ENCODE measurements at regions not wholly inside any gene's neighbourhood (a gene's known extent, or its start where the extent isn't known, plus 50 kb on each side); places are given as distances from the start of the nearest gene placed in this dataset.
"Not testable (repeated sequence)": the region's sequence is repeated elsewhere in the genome, so short reads cannot be mapped to it uniquely, and the experiment has no call there.

- no TSS peak for BruUV-seq (replicated peaks)
- TF ChIP-seq CTCF (IDR thresholded peaks at IDR 0.05; ENCODE audit: insufficient read depth in 1 of 2, low read depth in 1 of 2, low read length in 1 of 2, severe bottlenecking in 1 of 2, unreplicated experiment in 1 of 2) = no peak
- Mint-ChIP-seq H3K27me3 (ENCODE audit: insufficient read depth, unreplicated experiment) (no peaks in the 10 kb centered on the region), H3K27ac (ENCODE audit: unreplicated experiment) (no peak overlapping the region), H3K4me1 (ENCODE audit: low read depth, unreplicated experiment) (no peaks in the 10 kb centered on the region), H3K36me3 (ENCODE audit: insufficient read depth, unreplicated experiment) (no peaks in the 10 kb centered on the region), H3K4me3 (ENCODE audit: unreplicated experiment) (no peak overlapping the region), H3K9me3 (ENCODE audit: unreplicated experiment) (no peaks in the 10 kb centered on the region)
- Histone ChIP-seq H3K27me3 (replicated peaks; ENCODE audit: control insufficient read depth, insufficient read depth, low read length) (no peaks in the 10 kb centered on the region), H3K4me1 (no peaks in the 10 kb centered on the region), H3K36me3 (ENCODE audit: control insufficient read depth, insufficient read depth, low read length) (no peaks in the 10 kb centered on the region), H3K9me3 (no peaks in the 10 kb centered on the region), H3K4me3 (ENCODE audit: low read depth, low read length) (no peak overlapping the region)
- DNase-seq = no peak
- POLR2A ChIA-PET = no interaction called here
- intact Hi-C loops (cut with micrococcal nuclease; ENCODE audit: unreplicated experiment) = no loop called here
- CTCF ChIA-PET = no interaction called here
Measured at GRCh38 chr12:23245186-23245585, 620.2 kb downstream of the ETNK1 start.

- H3K4me3 Mint-ChIP-seq (ENCODE audit: unreplicated experiment) = no peak overlapping the region
- H3K36me3 Mint-ChIP-seq (ENCODE audit: insufficient read depth, unreplicated experiment) = no peaks in the 10 kb centered on the region
- Histone ChIP-seq H3K36me3 (ENCODE audit: control insufficient read depth, insufficient read depth, low read length) (no peaks in the 10 kb centered on the region), H3K27me3 (replicated peaks; ENCODE audit: control insufficient read depth, insufficient read depth, low read length) (no peaks in the 10 kb centered on the region), H3K4me3 (ENCODE audit: low read depth, low read length) (no peak overlapping the region), H3K9me3 (no peaks in the 10 kb centered on the region), H3K4me1 (no peaks in the 10 kb centered on the region)
- no peaks in the 10 kb centered on the region for H3K4me1 Mint-ChIP-seq (ENCODE audit: low read depth, unreplicated experiment)
- H3K27me3 Mint-ChIP-seq (ENCODE audit: insufficient read depth, unreplicated experiment) = peaks cover 4% of the 10 kb centered on the region
- ChIA-PET CTCF (no interaction called here), POLR2A (no interaction called here)
- no peak for TF ChIP-seq CTCF (IDR thresholded peaks at IDR 0.05; ENCODE audit: insufficient read depth in 1 of 2, low read depth in 1 of 2, low read length in 1 of 2, severe bottlenecking in 1 of 2, unreplicated experiment in 1 of 2)
- H3K27ac Mint-ChIP-seq (ENCODE audit: unreplicated experiment) = no peak overlapping the region
- no TSS peak for BruUV-seq (replicated peaks)
- intact Hi-C loops (cut with micrococcal nuclease; ENCODE audit: unreplicated experiment) = no loop called here
- peaks cover 14% of the 10 kb centered on the region for H3K9me3 Mint-ChIP-seq (ENCODE audit: unreplicated experiment)
- DNase-seq = no peak
Measured at GRCh38 chr12:23253191-23253590, 628.2 kb downstream of the ETNK1 start.

- H3K36me3 Mint-ChIP-seq (ENCODE audit: insufficient read depth, unreplicated experiment); POLR2A ChIA-PET; H3K9me3 ChIP-seq; H3K27me3 Mint-ChIP-seq (ENCODE audit: insufficient read depth, unreplicated experiment); H3K4me3 Mint-ChIP-seq (ENCODE audit: unreplicated experiment); intact Hi-C loops (cut with micrococcal nuclease; ENCODE audit: unreplicated experiment); CTCF ChIA-PET; BruUV-seq (replicated peaks); H3K4me1 ChIP-seq; H3K36me3 ChIP-seq (ENCODE audit: control insufficient read depth, insufficient read depth, low read length); H3K27ac Mint-ChIP-seq (ENCODE audit: unreplicated experiment); H3K4me3 ChIP-seq (ENCODE audit: low read depth, low read length); DNase-seq; H3K4me1 Mint-ChIP-seq (ENCODE audit: low read depth, unreplicated experiment); H3K27me3 ChIP-seq (replicated peaks; ENCODE audit: control insufficient read depth, insufficient read depth, low read length): not testable (repeated sequence)
- H3K9me3 Mint-ChIP-seq (ENCODE audit: unreplicated experiment) = peaks cover 14% of the 10 kb centered on the region
Measured at GRCh38 chr12:23253910-23254309, 628.9 kb downstream of the ETNK1 start.

- TF ChIP-seq CTCF (IDR thresholded peaks at IDR 0.05; ENCODE audit: insufficient read depth in 1 of 2, low read depth in 1 of 2, low read length in 1 of 2, severe bottlenecking in 1 of 2, unreplicated experiment in 1 of 2) = no peak
- H3K4me1 ChIP-seq = no peaks in the 10 kb centered on the region
- no peaks in the 10 kb centered on the region for H3K36me3 Mint-ChIP-seq (ENCODE audit: insufficient read depth, unreplicated experiment)
- ChIA-PET CTCF (no interaction called here), POLR2A (no interaction called here)
- no peak overlapping the region for H3K4me3 ChIP-seq (ENCODE audit: low read depth, low read length)
- no peaks in the 10 kb centered on the region for H3K4me1 Mint-ChIP-seq (ENCODE audit: low read depth, unreplicated experiment)
- peaks cover 12% of the 10 kb centered on the region for H3K27me3 Mint-ChIP-seq (ENCODE audit: insufficient read depth, unreplicated experiment)
- intact Hi-C loops (cut with micrococcal nuclease; ENCODE audit: unreplicated experiment) = no loop called here
- H3K4me3 Mint-ChIP-seq (ENCODE audit: unreplicated experiment) = no peak overlapping the region
- DNase-seq = no peak
- H3K9me3 Mint-ChIP-seq (ENCODE audit: unreplicated experiment) = no peaks in the 10 kb centered on the region
- H3K9me3 ChIP-seq = no peaks in the 10 kb centered on the region
- BruUV-seq (replicated peaks) = no TSS peak
- H3K27me3 ChIP-seq (replicated peaks; ENCODE audit: control insufficient read depth, insufficient read depth, low read length) = no peaks in the 10 kb centered on the region
- no peak overlapping the region for H3K27ac Mint-ChIP-seq (ENCODE audit: unreplicated experiment)
- no peaks in the 10 kb centered on the region for H3K36me3 ChIP-seq (ENCODE audit: control insufficient read depth, insufficient read depth, low read length)
Measured at GRCh38 chr12:23259558-23259957, 634.6 kb downstream of the ETNK1 start.

Measured in Caco-2 (cell line).